IMR-90 (cell line): ENCODE measurements at regions not wholly inside any gene's neighbourhood (a gene's known extent, or its start where the extent isn't known, plus 50 kb on each side); places are given as distances from the start of the nearest gene placed in this dataset.

Experiments used
- ATAC-seq: fragments of 200-7000 bp; cut with Tn5 transposase; 2 replicates; pipeline ENCODE4 v1.9.1; 2020; ENCODE audit warnings: low read depth, mild to moderate bottlenecking, moderate library complexity
- BruUV-seq: library from RNA; stranded (reverse); fragments of 400-500 nt; replicated peaks from 2 replicates; lab custom pipeline; 2021; lab: Mats Ljungman, UMichigan
- CTCF ChIA-PET: fragments of 300-600 bp; formaldehyde crosslinking; extraction: SDS; loops from one replicate; lab custom pipeline; 2021; ENCODE audit warnings: antibody characterized with exemption; lab: Yijun Ruan, JAX
- POLR2A ChIA-PET: fragments of 300-600 bp; sonication (Branson Sonifier 250); formaldehyde crosslinking; loops from one replicate; lab custom pipeline; 2022; ENCODE audit warnings: antibody characterized with exemption; ENCODE audit not compliant: unreplicated experiment; lab: Charles Lee
- DNase-seq: peaks from one replicate; pipeline ENCODE4 v3.0.0; 2013
- H2AFZ ChIP-seq: replicated peaks from 2 replicates; pipeline ENCODE3; 2013; ENCODE audit warnings: low read length, mild to moderate bottlenecking; ENCODE audit not compliant: poor library complexity
- H2AK5ac ChIP-seq: 2 replicates; pipeline ENCODE4 v1.6.1; 2013; ENCODE audit warnings: low read depth, low read length, inconsistent platforms
- H2AK9ac ChIP-seq: replicated peaks from 2 replicates; pipeline ENCODE3; 2013; ENCODE audit warnings: mild to moderate bottlenecking, low read depth, low read length, moderate library complexity; ENCODE audit not compliant: poor library complexity
- H2BK120ac ChIP-seq: 2 replicates; pipeline ENCODE4 v1.6.1; 2013; ENCODE audit warnings: low read depth, low read length, inconsistent platforms
- H2BK15ac ChIP-seq: 3 replicates; pipeline ENCODE4 v1.6.1; 2013; ENCODE audit warnings: low read depth, low read length, inconsistent platforms
- H2BK20ac ChIP-seq: 2 replicates; pipeline ENCODE4 v1.6.1; 2013; ENCODE audit warnings: low read depth, mild to moderate bottlenecking, inconsistent platforms, low read length, moderate library complexity
- H2BK5ac ChIP-seq: 2 replicates; pipeline ENCODE4 v1.6.1; 2013; ENCODE audit warnings: mild to moderate bottlenecking, low read depth, low read length, inconsistent platforms; ENCODE audit not compliant: poor library complexity, severe bottlenecking
- H3K14ac ChIP-seq: replicated peaks from 2 replicates; pipeline ENCODE4 v1.6.1; 2013; ENCODE audit warnings: low read depth, low read length, inconsistent platforms
- H3K18ac ChIP-seq: 2 replicates; pipeline ENCODE4 v1.6.1; 2013; ENCODE audit warnings: low read depth, low read length, control low read depth
- H3K23ac ChIP-seq: 2 replicates; pipeline ENCODE4 v1.6.1; 2013; ENCODE audit warnings: low read depth, low read length, inconsistent platforms
- H3K27ac ChIP-seq: 2 replicates; pipeline ENCODE4 v1.5.1; 2013; ENCODE audit warnings: mild to moderate bottlenecking, control low read depth, low read length; ENCODE audit not compliant: insufficient read depth
- H3K27me3 ChIP-seq: 2 replicates; pipeline ENCODE4 v1.6.1; 2013; ENCODE audit warnings: low read length; ENCODE audit not compliant: control insufficient read depth, insufficient read depth
- H3K36me3 ChIP-seq: 2 replicates; pipeline ENCODE4 v1.6.1; 2013; ENCODE audit warnings: low read length, mixed read lengths; ENCODE audit not compliant: control insufficient read depth, insufficient read depth
- H3K4ac ChIP-seq: 2 replicates; pipeline ENCODE4 v1.6.1; 2013; ENCODE audit warnings: low read depth, low read length, inconsistent platforms
- H3K4me1 ChIP-seq: 2 replicates; pipeline ENCODE4 v1.6.1; 2013; ENCODE audit warnings: low read length, mixed read lengths; ENCODE audit not compliant: control insufficient read depth, insufficient read depth
- H3K4me2 ChIP-seq: 2 replicates; pipeline ENCODE4 v1.6.1; 2013; ENCODE audit warnings: low read depth, mild to moderate bottlenecking, control low read depth, low read length, moderate library complexity
- H3K4me3 ChIP-seq: 2 replicates; pipeline ENCODE4 v1.5.1; 2013; ENCODE audit warnings: low read depth, mild to moderate bottlenecking, control low read depth, low read length, moderate library complexity; ENCODE audit not compliant: insufficient read depth
- H3K56ac ChIP-seq: 2 replicates; pipeline ENCODE4 v1.6.1; 2013; ENCODE audit warnings: low read length, inconsistent platforms; ENCODE audit not compliant: insufficient read depth; ENCODE audit errors: extremely low read depth
- H3K79me1 ChIP-seq, 2 experiments: 2 replicates each; pipeline ENCODE4 v1.6.1; 2013; ENCODE audit warnings: low read length in 2 of 2, inconsistent platforms in 1 of 2, low read depth in 1 of 2
- H3K9ac ChIP-seq: 2 replicates; pipeline ENCODE4 v1.6.1; 2013; ENCODE audit warnings: low read depth, low read length, control low read depth
- H3K9me1 ChIP-seq: 2 replicates; pipeline ENCODE4 v1.6.1; 2013; ENCODE audit warnings: low read length, inconsistent platforms; ENCODE audit not compliant: insufficient read depth
- H3K9me3 ChIP-seq: 2 replicates; pipeline ENCODE4 v1.6.1; 2013; ENCODE audit warnings: low read length; ENCODE audit not compliant: control insufficient read depth, insufficient read depth
- H4K20me1 ChIP-seq: 2 replicates; pipeline ENCODE4 v1.6.1; 2013; ENCODE audit warnings: low read length, inconsistent platforms; ENCODE audit not compliant: insufficient read depth
- H4K5ac ChIP-seq: 2 replicates; pipeline ENCODE4 v1.6.1; 2013; ENCODE audit warnings: mild to moderate bottlenecking, low read depth, low read length, control low read depth
- H4K8ac ChIP-seq, 2 experiments: 2 replicates each; pipeline ENCODE4 v1.6.1; 2013; ENCODE audit warnings: low read depth in 2 of 2, low read length in 2 of 2, control low read depth in 1 of 2, inconsistent platforms in 1 of 2
- H4K91ac ChIP-seq: 2 replicates; pipeline ENCODE4 v1.6.1; 2013; ENCODE audit warnings: low read depth, low read length, inconsistent platforms; ENCODE audit not compliant: insufficient read depth
- CEBPB ChIP-seq: IDR thresholded peaks from 2 replicates; pipeline ENCODE4 v1.6.1; 2012; ENCODE audit warnings: low read depth, low read length, improper control_type of control experiment
- NFE2L2 ChIP-seq: fragments of 150-350 bp; IDR thresholded peaks from 2 replicates; pipeline ENCODE4 v1.6.1; 2016; ENCODE audit warnings: low read depth, mild to moderate bottlenecking, low read length
- WGBS, 2 experiments: methylation state at CpG; one replicate each; pipeline versions ENCODE4 v1.1.5 to v1.1.7; 2013; ENCODE audit warnings: missing lambda C conversion rate in 2 of 2; ENCODE audit not compliant: insufficient read length in 1 of 2; ENCODE audit errors: extremely low coverage in 2 of 2; 5-methylcytosine and 5-hydroxymethylcytosine counted together
- dilution Hi-C: fragments of 300-500 bp; cut with HindIII; formaldehyde crosslinking; loops from one replicate; pipeline ENCODE4 v1.14.3; 2018; ENCODE audit warnings: low sequenced_read_pairs; ENCODE audit not compliant: unreplicated experiment
- in situ Hi-C: fragments of 300-500 bp; cut with MboI; formaldehyde crosslinking; loops from 3 replicates; pipeline ENCODE4 v1.14.3; 2019; ENCODE audit warnings: low sequenced_read_pairs, inconsistent platforms, mixed read lengths
- intact Hi-C: fragments of 100-400 bp; cut with micrococcal nuclease; formaldehyde crosslinking; loops from 2 replicates; pipeline ENCODE4 v1.10.0; 2022

DNA sequence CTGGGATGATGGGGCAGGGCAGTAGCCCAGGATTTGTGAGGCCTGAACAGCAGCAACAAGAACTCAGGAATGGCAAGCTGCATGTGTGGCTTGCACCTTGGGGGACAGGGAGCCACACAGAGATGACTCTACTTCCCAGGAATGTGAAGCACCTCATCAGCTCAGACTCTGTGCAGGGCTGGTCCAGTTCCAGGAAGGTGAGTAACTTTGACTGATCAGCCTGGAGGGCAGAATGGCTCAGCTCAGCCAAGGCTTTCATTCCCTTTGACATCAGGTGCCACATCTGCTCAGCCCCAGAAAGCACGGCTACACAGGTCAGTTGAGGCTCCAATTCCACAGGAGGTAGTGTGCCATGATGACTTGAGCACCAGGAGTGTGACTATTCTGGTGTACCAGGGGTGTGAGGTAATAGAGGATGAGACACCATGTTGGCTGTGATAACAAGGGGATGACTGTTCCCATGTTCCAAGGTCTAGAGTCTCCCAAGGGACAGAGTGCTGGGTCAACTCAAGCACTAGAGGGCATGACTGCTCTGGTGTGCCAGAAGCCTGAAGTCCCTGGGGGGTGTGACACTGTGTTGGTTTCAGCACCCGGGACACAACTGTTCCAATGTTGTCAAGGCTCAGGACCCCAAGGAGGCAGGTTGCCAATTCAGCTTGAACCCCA, 625.8 kb upstream of the ADGRL2 start:
- Histone ChIP-seq H3K4me2 (no peak overlapping the region), H3K36me3 (no peaks in the 10 kb centered on the region), H3K14ac (0 out of 2 replicates have a peak overlapping the region, but pooled peaks have one; percentile 32), H4K91ac (peak overlapping the region; percentile 74), H4K20me1 (no peaks in the 10 kb centered on the region), H4K8ac (peak overlapping the region in 1 of 2 experiments; percentile 22; a peak in 3 of 4 replicates), H3K56ac (no peak overlapping the region; the same call in 1 of the 2 replicates), H2AK9ac (peak overlapping the region; percentile 76), H2BK20ac (peak overlapping the region; percentile 51), H3K4ac (peak overlapping the region; percentile 61), H3K27me3 (no peaks in the 10 kb centered on the region), H3K23ac (peak overlapping the region; percentile 35; the same call in 1 of the 2 replicates), H3K9ac (no peak overlapping the region), H3K18ac (peak overlapping the region; percentile 39; the same call in 1 of the 2 replicates), H3K4me3 (no peak overlapping the region), H2AK5ac (peak overlapping the region; percentile 88), H3K27ac (no peak overlapping the region), H3K9me1 (peaks cover 12% of the 10 kb centered on the region), H2AFZ (peak overlapping the region; percentile 67), H3K79me1 (no peaks in the 10 kb centered on the region), H2BK15ac (peak overlapping the region; percentile 83), H4K5ac (no peak overlapping the region), H2BK5ac (peak overlapping the region; percentile 75), H2BK120ac (peak overlapping the region; percentile 60), H3K9me3 (peaks cover 6% of the 10 kb centered on the region), H3K4me1 (peaks cover 5% of the 10 kb centered on the region)
- in situ Hi-C loops = no loop called here
- WGBS, 2 experiments = no CpG with 5 or more reads among the region's 2 CpGs
- dilution Hi-C loops = no loop called here
- ATAC-seq = no peak
- intact Hi-C loops = no loop called here
- CTCF ChIA-PET = no interaction called here
- TF ChIP-seq CEBPB = peak; percentile 59; the same call in 1 of the 2 replicates
- no peak for TF ChIP-seq NFE2L2
- POLR2A ChIA-PET = no interaction called here
- peak; percentile 86 for DNase-seq
- BruUV-seq = no TSS peak
